A673 (cell line): ENCODE measurements at regions not wholly inside any gene's neighbourhood (a gene's known extent, or its start where the extent isn't known, plus 50 kb on each side); places are given as distances from the start of the nearest gene placed in this dataset.

Source experiments
- BruUV-seq: library from RNA; stranded (reverse); fragments of 400-500 nt; replicated peaks from 2 replicates; lab custom pipeline; 2021; lab: Mats Ljungman, UMichigan
- CTCF ChIA-PET: fragments of 300-600 bp; sonication (Branson Sonifier 250); formaldehyde crosslinking; loops from one replicate; lab custom pipeline; 2022; ENCODE audit warnings: antibody characterized with exemption; lab: Charles Lee
- POLR2A ChIA-PET: fragments of 300-600 bp; sonication (Branson Sonifier 250); formaldehyde crosslinking; loops from one replicate; lab custom pipeline; 2022; ENCODE audit warnings: antibody characterized with exemption; ENCODE audit not compliant: low non-redundant PET; lab: Charles Lee
- DNase-seq: peaks from one replicate; pipeline ENCODE4 v3.0.0-alpha.2; 2015; ENCODE audit warnings: low spot score
- H3K27ac ChIP-seq: fragments of 200-600 bp; sonication (generic); 2 replicates; pipeline ENCODE4 v1.5.1; 2016; ENCODE audit warnings: mixed run types, low read depth, mild to moderate bottlenecking, mixed read lengths, antibody characterized with exemption, low read length; ENCODE audit not compliant: poor library complexity, severe bottlenecking
- H3K27me3 ChIP-seq: fragments of 200-600 bp; sonication (generic); replicated peaks from 2 replicates; pipeline ENCODE4 v1.6.1; 2017; ENCODE audit warnings: mixed run types, low read depth, mild to moderate bottlenecking, mixed read lengths, antibody characterized with exemption, low read length; ENCODE audit not compliant: insufficient read depth, poor library complexity
- H3K36me3 ChIP-seq: fragments of 200-600 bp; sonication (generic); 2 replicates; pipeline ENCODE4 v1.6.1; 2016; ENCODE audit warnings: mixed run types, mild to moderate bottlenecking, mixed read lengths, antibody characterized with exemption, low read length; ENCODE audit not compliant: insufficient read depth, poor library complexity, severe bottlenecking
- H3K4me1 ChIP-seq: fragments of 200-600 bp; sonication (generic); 2 replicates; pipeline ENCODE4 v1.6.1; 2017; ENCODE audit warnings: mixed run types, mild to moderate bottlenecking, mixed read lengths, antibody characterized with exemption, low read length; ENCODE audit not compliant: insufficient read depth, poor library complexity, severe bottlenecking
- H3K4me3 ChIP-seq: fragments of 200-600 bp; sonication (generic); 2 replicates; pipeline ENCODE4 v1.5.1; 2016; ENCODE audit warnings: low read depth, mixed run types, mild to moderate bottlenecking, mixed read lengths, low read length; ENCODE audit not compliant: poor library complexity, severe bottlenecking
- H3K9me3 ChIP-seq: fragments of 200-600 bp; sonication (generic); 2 replicates; pipeline ENCODE4 v1.6.1; 2016; ENCODE audit warnings: mixed run types, low read depth, mild to moderate bottlenecking, mixed read lengths, antibody characterized with exemption, low read length; ENCODE audit not compliant: poor library complexity, severe bottlenecking
- EZH2 ChIP-seq: fragments of 200-600 bp; sonication (generic); IDR thresholded peaks from 2 replicates; pipeline ENCODE4 v1.6.1; 2017; ENCODE audit warnings: borderline replicate concordance, low read depth, mild to moderate bottlenecking, mixed read lengths, antibody characterized with exemption, low read length; ENCODE audit not compliant: poor library complexity, severe bottlenecking
- intact Hi-C: fragments of 100-400 bp; cut with micrococcal nuclease; formaldehyde crosslinking; loops from one replicate; pipeline ENCODE4 v1.10.0; 2022; ENCODE audit not compliant: unreplicated experiment
- TF ChIP-seq, protein P1 (sequence below): fragments of 300-800, 200-600 bp; sonication (generic); conservative IDR thresholded peaks from 2 replicates; pipeline ENCODE4 v1.5.1; 2017; ENCODE audit warnings: low read depth, mild to moderate bottlenecking, antibody characterized with exemption, low read length, moderate library complexity, mixed read lengths

DNA sequence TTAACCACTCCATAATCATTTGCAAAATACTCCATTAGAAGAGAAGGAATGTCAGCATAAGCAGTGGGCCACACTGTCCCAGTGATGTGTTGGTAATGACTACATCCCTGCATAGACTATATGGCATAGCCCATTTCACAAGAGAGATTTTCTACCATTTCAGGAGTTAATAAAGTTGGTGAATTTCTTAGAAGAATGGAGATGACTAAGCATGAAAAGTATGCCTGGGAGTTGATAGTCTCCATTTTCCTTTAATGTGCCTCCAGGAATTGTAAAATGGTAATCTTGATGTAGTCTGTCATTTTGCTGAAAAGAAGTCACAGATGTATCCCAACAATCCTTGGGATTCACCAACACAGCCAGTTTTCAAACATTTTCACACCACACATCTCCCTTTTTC is 608.8 kb upstream of the CHRM3 start:
- H3K9me3 ChIP-seq, result no peaks in the 10 kb centered on the region
- H3K36me3 ChIP-seq, result no peaks in the 10 kb centered on the region
- H3K27ac ChIP-seq, result no peak overlapping the region
- ChIA-PET POLR2A (no interaction called here), CTCF (no interaction called here)
- DNase-seq, result no peak
- TF ChIP-seq, protein P1, sequence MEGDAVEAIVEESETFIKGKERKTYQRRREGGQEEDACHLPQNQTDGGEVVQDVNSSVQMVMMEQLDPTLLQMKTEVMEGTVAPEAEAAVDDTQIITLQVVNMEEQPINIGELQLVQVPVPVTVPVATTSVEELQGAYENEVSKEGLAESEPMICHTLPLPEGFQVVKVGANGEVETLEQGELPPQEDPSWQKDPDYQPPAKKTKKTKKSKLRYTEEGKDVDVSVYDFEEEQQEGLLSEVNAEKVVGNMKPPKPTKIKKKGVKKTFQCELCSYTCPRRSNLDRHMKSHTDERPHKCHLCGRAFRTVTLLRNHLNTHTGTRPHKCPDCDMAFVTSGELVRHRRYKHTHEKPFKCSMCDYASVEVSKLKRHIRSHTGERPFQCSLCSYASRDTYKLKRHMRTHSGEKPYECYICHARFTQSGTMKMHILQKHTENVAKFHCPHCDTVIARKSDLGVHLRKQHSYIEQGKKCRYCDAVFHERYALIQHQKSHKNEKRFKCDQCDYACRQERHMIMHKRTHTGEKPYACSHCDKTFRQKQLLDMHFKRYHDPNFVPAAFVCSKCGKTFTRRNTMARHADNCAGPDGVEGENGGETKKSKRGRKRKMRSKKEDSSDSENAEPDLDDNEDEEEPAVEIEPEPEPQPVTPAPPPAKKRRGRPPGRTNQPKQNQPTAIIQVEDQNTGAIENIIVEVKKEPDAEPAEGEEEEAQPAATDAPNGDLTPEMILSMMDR, result no peak
- no peak for TF ChIP-seq EZH2
- no peak overlapping the region for H3K4me3 ChIP-seq
- intact Hi-C loops, result no loop called here
- no peaks in the 10 kb centered on the region for H3K27me3 ChIP-seq
- BruUV-seq, result no TSS peak
- H3K4me1 ChIP-seq, result no peaks in the 10 kb centered on the region

GRCh38 chr1:238776126-238776525 is 610.2 kb upstream of the CHRM3 start:
- no peak for DNase-seq
- no peaks in the 10 kb centered on the region for H3K36me3 ChIP-seq
- no peak overlapping the region for H3K27ac ChIP-seq
- ChIA-PET POLR2A (no interaction called here), CTCF (no interaction called here)
- H3K9me3 ChIP-seq, result no peaks in the 10 kb centered on the region
- H3K27me3 ChIP-seq, result no peaks in the 10 kb centered on the region
- H3K4me1 ChIP-seq, result no peaks in the 10 kb centered on the region
- intact Hi-C loops, result no loop called here
- TF ChIP-seq, protein P1, result no peak
- TF ChIP-seq EZH2, result no peak
- no TSS peak for BruUV-seq
- no peak overlapping the region for H3K4me3 ChIP-seq

DNA sequence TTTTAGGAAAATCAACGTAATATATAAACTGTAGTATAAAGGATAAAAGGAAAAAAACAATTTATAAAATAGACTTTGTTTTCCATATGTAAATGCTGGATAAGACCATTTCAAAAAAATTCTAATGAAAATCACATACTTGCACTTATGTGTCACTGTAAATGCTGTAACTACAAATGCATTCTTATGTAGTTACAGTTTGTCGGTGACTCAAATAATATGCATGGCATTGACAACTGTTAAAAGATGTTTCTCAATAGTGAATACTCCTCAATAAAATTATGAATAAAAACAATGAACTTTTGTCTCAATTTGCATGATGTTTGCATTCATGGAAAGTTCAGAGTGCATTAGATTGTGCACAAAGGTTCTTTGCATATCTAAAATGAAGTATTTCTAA is 614.0 kb upstream of the CHRM3 start:
- no TSS peak for BruUV-seq
- no peak for DNase-seq
- no peak overlapping the region for H3K4me3 ChIP-seq
- H3K27me3 ChIP-seq, result no peaks in the 10 kb centered on the region
- no peaks in the 10 kb centered on the region for H3K9me3 ChIP-seq
- H3K27ac ChIP-seq, result no peak overlapping the region
- no peak for TF ChIP-seq EZH2
- TF ChIP-seq, protein P1, result no peak
- no peaks in the 10 kb centered on the region for H3K36me3 ChIP-seq
- ChIA-PET CTCF (no interaction called here), POLR2A (no interaction called here)
- no peaks in the 10 kb centered on the region for H3K4me1 ChIP-seq
- intact Hi-C loops, result no loop called here
